GM12875 (cell line): ENCODE measurements at regions not wholly inside any gene's neighbourhood (a gene's known extent, or its start where the extent isn't known, plus 50 kb on each side); places are given as distances from the start of the nearest gene placed in this dataset.

Experiments used
- H3K4me3 ChIP-seq: one replicate; pipeline ENCODE4 v1.5.1; 2011; ENCODE audit warnings: low read depth, low read length, control low read depth
- TF ChIP-seq, protein P1 (sequence below): IDR thresholded peaks from 2 replicates; pipeline ENCODE4 v1.5.1; 2011; ENCODE audit warnings: low read depth, mild to moderate bottlenecking, control low read depth, inconsistent platforms, low read length, moderate library complexity, borderline replicate concordance; ENCODE audit not compliant: insufficient read depth

DNA sequence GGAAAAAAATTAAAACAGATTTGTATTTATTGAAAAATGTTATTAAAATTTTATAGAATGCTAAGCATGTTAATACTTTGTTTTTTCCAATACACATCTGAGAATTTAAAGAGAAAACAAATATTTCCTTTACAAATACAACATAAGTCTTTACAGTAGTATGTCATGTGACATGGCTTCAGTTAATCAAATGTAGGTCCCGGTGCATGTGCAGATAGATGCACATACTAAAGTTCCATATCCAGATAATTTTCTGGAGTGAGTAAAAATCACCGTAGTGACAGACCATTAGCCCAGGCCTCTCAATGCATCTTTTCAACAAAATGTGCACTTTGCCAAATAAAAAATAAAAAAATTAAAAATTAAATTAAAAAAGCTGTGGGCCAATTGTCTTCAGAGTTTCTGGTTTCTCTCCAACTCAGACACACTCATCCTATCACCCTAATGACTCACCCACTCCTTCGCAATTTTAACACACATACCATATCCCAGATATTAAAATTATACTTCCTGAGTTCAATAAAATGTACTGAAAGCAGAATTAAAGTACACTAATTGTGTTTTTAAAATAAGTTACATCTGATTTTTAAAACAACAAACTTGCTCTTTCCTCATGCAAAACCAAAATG, 508.1 kb downstream of the NR2F1-AS1 start:
- TF ChIP-seq, protein P1, sequence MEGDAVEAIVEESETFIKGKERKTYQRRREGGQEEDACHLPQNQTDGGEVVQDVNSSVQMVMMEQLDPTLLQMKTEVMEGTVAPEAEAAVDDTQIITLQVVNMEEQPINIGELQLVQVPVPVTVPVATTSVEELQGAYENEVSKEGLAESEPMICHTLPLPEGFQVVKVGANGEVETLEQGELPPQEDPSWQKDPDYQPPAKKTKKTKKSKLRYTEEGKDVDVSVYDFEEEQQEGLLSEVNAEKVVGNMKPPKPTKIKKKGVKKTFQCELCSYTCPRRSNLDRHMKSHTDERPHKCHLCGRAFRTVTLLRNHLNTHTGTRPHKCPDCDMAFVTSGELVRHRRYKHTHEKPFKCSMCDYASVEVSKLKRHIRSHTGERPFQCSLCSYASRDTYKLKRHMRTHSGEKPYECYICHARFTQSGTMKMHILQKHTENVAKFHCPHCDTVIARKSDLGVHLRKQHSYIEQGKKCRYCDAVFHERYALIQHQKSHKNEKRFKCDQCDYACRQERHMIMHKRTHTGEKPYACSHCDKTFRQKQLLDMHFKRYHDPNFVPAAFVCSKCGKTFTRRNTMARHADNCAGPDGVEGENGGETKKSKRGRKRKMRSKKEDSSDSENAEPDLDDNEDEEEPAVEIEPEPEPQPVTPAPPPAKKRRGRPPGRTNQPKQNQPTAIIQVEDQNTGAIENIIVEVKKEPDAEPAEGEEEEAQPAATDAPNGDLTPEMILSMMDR = no peak
- no peak overlapping the region for H3K4me3 ChIP-seq

DNA sequence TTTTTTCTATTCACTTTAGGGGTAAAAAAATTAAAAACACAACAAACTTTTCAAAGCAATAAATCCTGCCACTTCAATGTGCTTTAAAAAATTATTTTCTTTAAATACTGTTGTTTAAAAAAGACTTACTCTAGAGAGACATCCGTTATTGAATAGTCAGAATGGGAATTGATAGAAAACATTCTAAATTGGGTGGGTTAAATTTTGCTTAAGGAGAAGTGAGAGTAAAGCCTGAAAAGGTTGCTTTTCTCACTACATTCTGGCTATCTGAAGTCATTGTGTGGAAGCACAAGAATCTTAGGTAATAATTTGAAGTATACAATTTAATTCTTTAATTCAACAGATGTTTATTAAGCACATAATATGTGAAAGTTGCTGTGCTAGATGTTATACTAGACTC, 509.3 kb downstream of the NR2F1-AS1 start:
- TF ChIP-seq, protein P1 = no peak
- no peak overlapping the region for H3K4me3 ChIP-seq

DNA sequence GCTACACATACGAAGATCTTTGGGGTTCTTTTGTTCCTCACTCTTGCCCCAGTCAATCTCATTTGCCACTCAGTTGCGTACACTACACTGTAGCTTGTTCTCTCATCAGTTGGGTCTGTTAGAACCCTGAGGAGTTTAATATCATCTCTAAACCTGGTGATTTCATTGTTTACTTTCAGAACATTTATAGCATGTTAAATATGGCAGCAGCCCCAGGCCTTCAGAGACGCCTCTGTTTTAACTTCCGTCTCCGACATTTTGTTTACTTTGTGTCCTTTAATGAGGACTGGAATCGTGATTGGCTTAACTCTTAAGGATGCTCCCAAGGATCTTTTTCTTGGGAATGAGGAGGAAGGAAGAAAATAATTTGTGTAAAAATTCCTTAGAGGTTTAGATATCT, 510.1 kb downstream of the NR2F1-AS1 start:
- TF ChIP-seq, protein P1 = no peak
- H3K4me3 ChIP-seq = no peak overlapping the region

DNA sequence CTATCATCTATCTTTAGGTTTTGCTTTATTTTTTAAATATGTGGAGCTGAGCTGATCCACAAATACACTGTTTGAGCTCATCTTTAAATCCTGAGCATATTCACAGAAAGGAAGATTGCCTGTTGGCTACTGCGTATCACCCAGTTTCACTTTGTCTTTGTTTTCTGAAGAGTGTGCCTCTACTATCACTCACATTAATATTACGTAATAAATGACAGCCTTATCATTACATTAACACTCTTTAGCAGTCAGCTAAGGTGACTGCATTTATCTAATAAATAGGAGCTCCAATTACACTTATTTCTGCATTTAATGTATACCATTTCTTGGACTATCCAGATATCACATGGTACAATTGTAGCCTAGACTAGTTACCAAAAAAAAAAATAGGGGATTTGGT, 511.7 kb downstream of the NR2F1-AS1 start:
- TF ChIP-seq, protein P1 = no peak
- H3K4me3 ChIP-seq = no peak overlapping the region

DNA sequence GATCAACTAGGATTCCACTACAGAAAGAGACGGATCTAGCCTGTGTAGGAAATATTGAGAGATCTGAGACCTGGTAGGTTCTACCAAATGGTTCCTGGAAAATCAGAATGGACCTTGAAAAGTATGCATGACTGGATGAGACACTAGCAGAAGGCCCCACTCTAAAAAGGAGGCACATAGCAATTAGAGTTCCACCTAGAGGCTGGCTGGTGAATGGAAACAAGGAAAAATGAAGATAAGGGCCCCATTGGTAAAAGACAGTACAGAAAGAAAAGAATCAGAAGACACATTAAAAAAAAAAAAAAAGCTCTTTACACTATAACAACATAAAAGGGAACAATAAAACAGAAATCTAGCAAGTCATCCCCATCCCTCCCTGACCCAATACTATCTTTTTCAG, 518.5 kb downstream of the NR2F1-AS1 start:
- TF ChIP-seq, protein P1 = no peak
- H3K4me3 ChIP-seq = no peak overlapping the region

DNA sequence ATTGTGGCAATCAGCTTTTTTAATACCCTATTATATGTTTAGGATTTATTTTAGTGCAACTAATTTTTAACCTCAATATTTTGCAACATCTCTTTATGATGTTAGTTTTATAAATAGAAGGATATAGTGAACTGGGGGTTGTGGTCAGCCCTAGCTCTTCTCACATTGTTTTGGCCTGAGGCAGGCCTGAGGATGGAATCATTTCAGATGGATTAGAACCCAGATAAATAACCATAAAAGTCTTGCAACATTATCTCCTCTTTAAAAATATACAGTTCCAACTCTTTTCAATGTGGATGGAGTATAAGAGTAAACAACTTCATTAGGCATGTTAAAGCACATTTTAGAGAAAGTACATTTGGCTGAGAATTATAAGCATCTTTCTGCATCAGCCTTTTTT, 522.7 kb downstream of the NR2F1-AS1 start:
- TF ChIP-seq, protein P1 = no peak
- H3K4me3 ChIP-seq = no peak overlapping the region

DNA sequence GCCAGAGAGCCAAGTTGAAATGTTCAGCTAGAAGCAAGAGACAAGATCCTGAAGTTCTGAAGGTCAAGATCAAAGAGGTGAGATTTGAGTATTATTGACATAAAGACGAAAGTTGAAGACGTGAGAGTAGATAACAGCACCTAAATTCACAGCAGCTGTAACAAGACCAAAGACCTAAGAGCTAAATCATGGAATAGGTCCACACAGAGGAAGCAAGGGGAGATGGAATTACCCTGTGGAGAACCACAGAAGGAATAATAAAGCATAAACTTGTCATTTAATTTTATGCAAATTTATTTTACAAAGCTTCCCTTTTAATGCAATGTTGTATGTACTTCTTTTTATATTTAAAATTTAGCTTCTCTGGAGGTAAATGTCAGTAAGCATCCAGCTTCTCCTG, 523.7 kb downstream of the NR2F1-AS1 start:
- TF ChIP-seq, protein P1 = no peak

More for the DNA sequence above, 523.7 kb downstream of the NR2F1-AS1 start:
- no peak overlapping the region for H3K4me3 ChIP-seq
